ENCODE measurements at regions not wholly inside any gene's neighbourhood (a gene's known extent, or its start where the extent isn't known, plus 50 kb on each side); places are given as distances from the start of the nearest gene placed in this dataset.

DNA sequence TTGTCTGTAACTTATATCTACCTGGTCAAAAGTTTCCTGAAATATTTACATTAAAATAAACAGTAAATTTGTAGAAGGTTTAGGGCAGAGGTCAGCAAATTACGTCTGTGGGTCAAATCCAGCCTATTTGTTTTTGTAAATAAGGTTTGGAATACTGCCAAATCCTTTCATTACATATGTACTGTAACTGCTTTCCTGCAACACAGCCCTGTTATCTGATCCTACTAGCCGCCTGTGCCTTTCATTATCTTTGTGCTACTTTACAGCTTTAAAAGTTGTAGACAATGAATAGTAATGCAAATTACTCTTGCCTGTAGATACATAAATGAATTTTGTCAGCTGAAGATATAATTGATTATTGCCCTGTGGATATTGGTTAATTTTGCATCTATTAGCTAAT is 369.6 kb upstream of the SLC7A11 start:
- no peak overlapping the region for H3K9ac ChIP-seq (ENCODE audit: low read depth, low read length)
- no peak overlapping the region for H4K8ac ChIP-seq (ENCODE audit: low read depth in 2 of 2, low read length in 2 of 2)
- TF ChIP-seq RCOR1 (IDR thresholded peaks at IDR 0.05; ENCODE audit: insufficient replicate concordance, low read length) (no peak), POLR2A (IDR thresholded peaks at IDR 0.05; ENCODE audit: low read depth, low read length) (no peak), NFE2L2 (IDR thresholded peaks at IDR 0.05; ENCODE audit: low read depth, low read length) (no peak), ELK1 (IDR thresholded peaks at IDR 0.05; ENCODE audit: borderline replicate concordance, low read depth, low read length) (no peak)
- H3K27me3 ChIP-seq (ENCODE audit: control insufficient read depth, insufficient read depth, low read length), result no peaks in the 10 kb centered on the region
- H3K56ac ChIP-seq (ENCODE audit: extremely low read depth, insufficient read depth, low read length), result no peak overlapping the region
- H2BK20ac ChIP-seq (ENCODE audit: low read depth, low read length), result no peak overlapping the region
- no TSS peak for BruUV-seq (replicated peaks)
- no peak overlapping the region for H4K91ac ChIP-seq (ENCODE audit: insufficient read depth, low read depth, low read length)
- H3K27ac ChIP-seq (ENCODE audit: insufficient read depth, low read length), result no peak overlapping the region
- intact Hi-C loops (cut with micrococcal nuclease) (no loop called here), dilution Hi-C loops (cut with HindIII; ENCODE audit: low sequenced_read_pairs, unreplicated experiment) (no loop called here), in situ Hi-C loops (cut with MboI; ENCODE audit: low sequenced_read_pairs) (no loop called here)
- H3K4me3 ChIP-seq (ENCODE audit: insufficient read depth, low read depth, low read length), result no peak overlapping the region
- no peak overlapping the region for H2AFZ ChIP-seq (replicated peaks; ENCODE audit: low read length, poor library complexity)
- no peak overlapping the region for H2BK15ac ChIP-seq (ENCODE audit: low read depth, low read length)
- no peaks in the 10 kb centered on the region for H3K9me3 ChIP-seq (ENCODE audit: control insufficient read depth, insufficient read depth, low read length)
- no peak for ATAC-seq (ENCODE audit: low read depth)
- H3K9me1 ChIP-seq (ENCODE audit: insufficient read depth, low read length), result peaks cover 3% of the 10 kb centered on the region; the same call in 1 of the 2 replicates
- POLR2A ChIA-PET (ENCODE audit: unreplicated experiment), result no interaction called here
- H3K18ac ChIP-seq (ENCODE audit: low read depth, low read length), result no peak overlapping the region
- H2AK5ac ChIP-seq (ENCODE audit: low read depth, low read length), result no peak overlapping the region
- H3K4ac ChIP-seq (ENCODE audit: low read depth, low read length), result no peak overlapping the region
- H2AK9ac ChIP-seq (replicated peaks; ENCODE audit: low read depth, low read length, poor library complexity), result no peak overlapping the region
- no peak overlapping the region for H3K23ac ChIP-seq (ENCODE audit: low read depth, low read length)
- WGBS, 2 experiments (ENCODE audit: extremely low coverage in 2 of 2, insufficient read length in 1 of 2), result no CpG with 5 or more reads among the region's 2 CpGs
- no peak overlapping the region for H4K5ac ChIP-seq (ENCODE audit: low read depth, low read length)
- H3K4me2 ChIP-seq (ENCODE audit: low read depth, low read length), result no peak overlapping the region
- H2BK5ac ChIP-seq (ENCODE audit: low read depth, low read length, poor library complexity, severe bottlenecking), result no peak overlapping the region
- H2BK120ac ChIP-seq (ENCODE audit: low read depth, low read length), result no peak overlapping the region
- H3K36me3 ChIP-seq (ENCODE audit: control insufficient read depth, insufficient read depth, low read length), result no peaks in the 10 kb centered on the region
- no peak for DNase-seq
- no peaks in the 10 kb centered on the region for H4K20me1 ChIP-seq (ENCODE audit: insufficient read depth, low read length)
- CTCF ChIA-PET, result interaction anchor here (0.6 to 1.0 kb wide), 2 partner anchors 15 to 580 kb away, joined by 3 to 10 read pairs; no protein-coding TSS in a partner anchor
- H3K14ac ChIP-seq (replicated peaks; ENCODE audit: low read depth, low read length), result no peak overlapping the region
- peaks cover 6% of the 10 kb centered on the region; the same call in 1 of the 2 replicates for H3K4me1 ChIP-seq (ENCODE audit: control insufficient read depth, insufficient read depth, low read length)
- no peaks in the 10 kb centered on the region for H3K79me1 ChIP-seq (ENCODE audit: low read depth in 1 of 2, low read length in 2 of 2)
